HEK293T (cell line): ENCODE measurements at regions not wholly inside any gene's neighbourhood (a gene's known extent, or its start where the extent isn't known, plus 50 kb on each side); places are given as distances from the start of the nearest gene placed in this dataset.

ENCODE experiments used
- CTCF ChIA-PET: fragments of 350-600 bp; formaldehyde crosslinking; extraction: SDS; loops from one replicate; lab custom pipeline; 2021; ENCODE audit warnings: antibody characterized with exemption, inconsistent platforms; lab: Yijun Ruan, JAX
- POLR2A ChIA-PET: fragments of 350-600 bp; formaldehyde crosslinking; extraction: SDS; loops from one replicate; lab custom pipeline; 2020; ENCODE audit warnings: antibody characterized with exemption, inconsistent platforms; lab: Yijun Ruan, JAX
- DNase-seq: peaks from one replicate; pipeline ENCODE4 v3.0.0; 2012; ENCODE audit warnings: mixed read lengths; ENCODE audit errors: extremely low spot score
- ARNT ChIP-seq: fragments of 450-650 bp; IDR thresholded peaks from 2 replicates; pipeline ENCODE4 v1.6.1; 2017; ENCODE audit warnings: mild to moderate bottlenecking
- BHLHE40 ChIP-seq: fragments of 450-650 bp; IDR thresholded peaks from 2 replicates; pipeline ENCODE4 v1.6.1; 2016; ENCODE audit warnings: mild to moderate bottlenecking, moderate library complexity, borderline replicate concordance
- CTBP1 ChIP-seq: fragments of 450-650 bp; IDR thresholded peaks from 2 replicates; pipeline ENCODE4 v1.6.1; 2016; ENCODE audit warnings: borderline replicate concordance
- ELF4 ChIP-seq: fragments of 450-650 bp; IDR thresholded peaks from 2 replicates; pipeline ENCODE4 v1.6.1; 2017; ENCODE audit warnings: antibody characterized with exemption
- FOXA1 ChIP-seq: fragments of 450-650 bp; IDR thresholded peaks from 2 replicates; pipeline ENCODE4 v1.6.1; 2016; ENCODE audit warnings: mild to moderate bottlenecking
- FOXK2 ChIP-seq: fragments of 450-650 bp; IDR thresholded peaks from 2 replicates; pipeline ENCODE4 v1.6.1; 2016; ENCODE audit warnings: mild to moderate bottlenecking
- FOXM1 ChIP-seq: fragments of 450-650 bp; IDR thresholded peaks from 2 replicates; pipeline ENCODE4 v1.6.1; 2017; ENCODE audit warnings: mild to moderate bottlenecking, borderline replicate concordance
- HDGF ChIP-seq: fragments of 450-650 bp; IDR thresholded peaks from 2 replicates; pipeline ENCODE4 v1.6.1; 2017; ENCODE audit warnings: antibody characterized with exemption, borderline replicate concordance
- L3MBTL2 ChIP-seq: fragments of 450-650 bp; conservative IDR thresholded peaks from 2 replicates; pipeline ENCODE4 v1.6.1; 2016; ENCODE audit warnings: mild to moderate bottlenecking
- LEF1 ChIP-seq: fragments of 450-650 bp; IDR thresholded peaks from 2 replicates; pipeline ENCODE4 v1.6.1; 2017; ENCODE audit warnings: mild to moderate bottlenecking, borderline replicate concordance
- NFRKB ChIP-seq: fragments of 450-650 bp; IDR thresholded peaks from 2 replicates; pipeline ENCODE4 v1.6.1; 2016; ENCODE audit warnings: mild to moderate bottlenecking, moderate library complexity
- SP1 ChIP-seq: fragments of 450-650 bp; IDR thresholded peaks from 2 replicates; pipeline ENCODE4 v1.6.1; 2017
- SUZ12 ChIP-seq: fragments of 450-650 bp; IDR thresholded peaks from 2 replicates; pipeline ENCODE4 v1.6.1; 2016; ENCODE audit warnings: mild to moderate bottlenecking
- TARDBP ChIP-seq: fragments of 450-650 bp; IDR thresholded peaks from 2 replicates; pipeline ENCODE4 v1.6.1; 2016
- ZNF384 ChIP-seq: fragments of 450-650 bp; IDR thresholded peaks from 2 replicates; pipeline ENCODE4 v1.6.1; 2016
- TF ChIP-seq, protein P1 (sequence below): fragments of 450-650 bp; IDR thresholded peaks from 2 replicates; pipeline ENCODE4 v1.6.1; 2016

DNA sequence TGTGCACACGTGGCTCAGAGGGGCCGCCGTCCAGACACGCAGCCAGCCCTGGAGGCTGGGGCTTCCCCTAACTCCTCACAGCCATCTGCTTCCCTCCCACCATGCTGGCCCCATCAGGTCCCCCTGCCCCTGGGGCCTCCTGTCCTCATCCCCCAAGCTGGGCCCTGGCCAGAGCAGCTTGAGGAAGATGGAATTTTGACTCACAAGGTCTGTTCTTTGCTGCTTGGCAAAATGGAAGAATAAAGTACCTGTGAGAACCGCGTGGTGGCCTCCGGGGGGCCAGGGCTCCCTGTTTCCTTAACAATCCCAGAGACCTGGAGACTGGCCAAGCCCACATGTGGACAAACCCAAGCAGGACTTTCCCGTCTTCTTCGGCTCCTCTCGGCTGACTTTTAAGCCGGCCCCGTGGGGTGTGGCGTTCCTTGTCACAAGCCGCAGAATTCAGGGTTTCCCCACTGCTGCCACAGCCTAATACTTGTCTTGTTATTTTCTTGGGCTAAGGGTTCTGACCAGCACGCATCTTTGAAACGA, 872.8 kb downstream of the BRD1 start:
- TF ChIP-seq HDGF (no peak), TARDBP (no peak), FOXA1 (no peak), ARNT (no peak), FOXM1 (no peak), FOXK2 (no peak), ELF4 (no peak), L3MBTL2 (no peak), ZNF384 (no peak), BHLHE40 (no peak), NFRKB (no peak), LEF1 (no peak), SP1 (no peak), CTBP1 (no peak), SUZ12 (no peak)
- TF ChIP-seq, protein P1, sequence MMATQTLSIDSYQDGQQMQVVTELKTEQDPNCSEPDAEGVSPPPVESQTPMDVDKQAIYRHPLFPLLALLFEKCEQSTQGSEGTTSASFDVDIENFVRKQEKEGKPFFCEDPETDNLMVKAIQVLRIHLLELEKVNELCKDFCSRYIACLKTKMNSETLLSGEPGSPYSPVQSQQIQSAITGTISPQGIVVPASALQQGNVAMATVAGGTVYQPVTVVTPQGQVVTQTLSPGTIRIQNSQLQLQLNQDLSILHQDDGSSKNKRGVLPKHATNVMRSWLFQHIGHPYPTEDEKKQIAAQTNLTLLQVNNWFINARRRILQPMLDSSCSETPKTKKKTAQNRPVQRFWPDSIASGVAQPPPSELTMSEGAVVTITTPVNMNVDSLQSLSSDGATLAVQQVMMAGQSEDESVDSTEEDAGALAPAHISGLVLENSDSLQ = no peak
- POLR2A ChIA-PET = no interaction called here
- DNase-seq = no peak
- CTCF ChIA-PET = no interaction called here

DNA sequence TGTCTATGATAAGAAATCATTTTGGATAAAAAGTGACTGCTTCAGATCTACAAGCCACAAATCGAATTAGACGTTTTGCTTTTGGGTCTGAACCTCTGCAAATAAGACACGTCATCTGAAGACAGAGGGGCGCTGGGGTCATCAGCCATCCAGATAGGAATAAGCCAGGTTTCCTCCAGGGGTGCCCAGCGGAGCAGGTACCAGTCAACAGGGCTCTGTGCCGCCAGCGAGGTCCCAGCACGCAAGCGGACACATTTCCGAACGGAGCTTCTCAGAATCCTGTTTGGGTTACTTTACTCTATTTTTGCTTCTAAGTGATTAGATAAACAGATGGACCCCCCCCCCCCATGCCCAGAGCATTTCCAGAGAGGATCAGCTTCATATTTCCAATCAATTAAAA, 873.8 kb downstream of the BRD1 start:
- no peak for DNase-seq
- ChIA-PET CTCF (no interaction called here), POLR2A (no interaction called here)
- no peak for TF ChIP-seq ELF4
- TF ChIP-seq LEF1 = no peak
- no peak for TF ChIP-seq SP1
- TF ChIP-seq BHLHE40 = no peak
- no peak for TF ChIP-seq ZNF384
- TF ChIP-seq HDGF = no peak

DNA sequence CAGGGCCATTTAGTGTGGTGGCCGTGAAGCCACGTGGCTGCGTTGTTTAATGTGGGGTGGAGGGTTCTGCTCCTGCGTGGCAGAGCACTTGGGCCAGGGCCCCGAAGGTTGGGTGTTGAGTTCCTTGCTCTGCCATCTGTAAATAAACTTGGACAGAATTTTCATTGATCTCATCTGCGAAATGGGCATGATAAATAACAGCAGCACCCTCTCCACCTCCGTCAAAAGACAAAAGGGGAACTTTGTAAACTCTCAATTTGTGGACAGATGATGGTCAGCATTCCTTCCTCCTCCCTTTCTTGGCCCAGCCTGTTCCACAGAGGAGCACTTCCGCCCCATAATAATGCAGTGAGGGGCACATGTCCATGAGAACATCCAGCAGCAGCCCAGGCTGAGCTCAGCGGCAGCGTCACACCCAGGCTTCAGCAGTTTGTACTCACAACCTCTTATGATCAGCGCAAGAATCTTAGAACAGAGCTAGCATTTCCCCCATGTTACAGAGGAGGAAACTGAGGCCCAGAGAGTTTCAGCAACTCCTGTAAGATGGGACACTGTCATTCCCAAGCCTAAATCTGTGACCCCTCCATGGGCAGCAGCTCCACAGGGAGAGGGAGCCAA, 874.5 kb downstream of the BRD1 start:
- DNase-seq = no peak
- TF ChIP-seq SP1 (no peak), HDGF (no peak), SUZ12 (no peak), TARDBP (no peak), CTBP1 (no peak), FOXA1 (no peak), NFRKB (no peak), ZNF384 (no peak)
- TF ChIP-seq, protein P1 = no peak
- POLR2A ChIA-PET = no interaction called here
- CTCF ChIA-PET = no interaction called here

DNA sequence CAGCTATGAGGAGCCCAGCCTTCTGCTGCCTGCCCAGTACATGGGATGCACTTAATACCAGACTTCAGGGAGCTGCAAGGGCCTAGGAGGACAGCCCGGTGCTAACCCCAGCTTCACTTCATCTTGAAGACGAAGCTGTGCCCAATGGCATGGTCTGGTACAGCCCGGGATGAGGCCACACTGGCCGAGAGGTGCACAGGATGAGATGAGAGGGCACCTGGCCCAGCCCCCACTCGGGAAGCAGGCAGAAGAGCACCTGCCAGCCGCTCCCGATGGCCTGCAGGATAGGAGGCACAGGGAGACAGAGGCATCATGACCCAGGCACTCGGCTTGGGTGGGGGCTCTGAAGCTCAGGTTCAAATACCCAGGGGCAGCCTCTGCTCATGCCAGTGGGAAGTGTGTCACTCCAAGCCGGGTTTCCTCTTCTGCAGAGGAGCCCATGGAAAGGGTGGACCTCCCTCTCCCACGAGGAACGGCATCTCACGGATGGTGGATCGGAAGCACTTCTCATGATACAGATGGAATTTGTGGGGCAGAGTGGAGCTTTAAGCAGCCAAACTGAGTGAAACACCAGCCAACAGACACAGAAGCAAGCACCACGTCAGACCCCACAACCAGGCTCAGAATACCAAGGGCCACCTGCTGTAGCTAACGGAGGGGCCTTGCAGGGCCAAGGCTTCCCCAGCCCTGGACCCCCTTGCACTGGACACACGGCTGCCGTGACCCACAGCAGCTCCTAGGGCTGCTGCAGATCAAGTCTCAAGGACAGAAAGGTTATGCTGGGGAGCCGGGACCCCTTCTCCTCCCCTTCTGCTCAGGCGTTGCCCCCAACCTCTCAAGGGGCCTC, 875.2 kb downstream of the BRD1 start:
- TF ChIP-seq, protein P1 = no peak
- POLR2A ChIA-PET = no interaction called here
- no peak for DNase-seq
- CTCF ChIA-PET = no interaction called here

DNA sequence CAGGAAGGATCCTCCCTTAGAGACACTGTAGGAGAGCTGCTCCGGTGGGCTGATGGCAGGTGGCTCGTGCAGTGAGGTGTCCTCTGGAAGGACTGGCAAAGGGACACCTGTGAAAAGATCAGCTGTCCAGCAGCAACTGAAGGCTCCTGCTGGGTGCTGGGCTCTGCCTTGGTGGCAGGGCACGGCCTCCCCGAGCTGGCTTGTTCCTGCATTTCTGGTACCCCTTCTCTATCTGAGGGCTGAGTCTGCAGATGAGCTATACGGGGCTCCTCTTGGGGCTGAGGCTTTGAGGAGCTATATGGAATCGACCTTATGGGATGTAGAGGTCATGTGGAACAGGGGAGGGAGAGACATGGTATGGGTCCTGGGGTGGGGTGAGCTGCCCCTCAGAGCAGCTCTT, 875.8 kb downstream of the BRD1 start:
- ChIA-PET POLR2A (no interaction called here), CTCF (no interaction called here)
- DNase-seq = no peak
- TF ChIP-seq CTBP1 (no peak), L3MBTL2 (no peak), ELF4 (no peak), HDGF (no peak), FOXA1 (no peak), LEF1 (no peak), TARDBP (no peak), FOXM1 (no peak), ZNF384 (no peak), NFRKB (no peak), ARNT (no peak)
- TF ChIP-seq, protein P1 = no peak
